Activated effector memory CD4-positive, alpha-beta T cell treated with anti-CD3 and anti-CD28 coated beads, Interleukin-2, amount 50 U/mL, for 16 hours (primary cell): ENCODE measurements at regions not wholly inside any gene's neighbourhood (a gene's known extent, or its start where the extent isn't known, plus 50 kb on each side); places are given as distances from the start of the nearest gene placed in this dataset.

Experiments used
- DNase-seq: peaks from one replicate; pipeline ENCODE4 v3.0.0-alpha.2; 2020

GRCh38 chr10:85256481-85256880 is 928.1 kb downstream of the CCSER2 start:
- DNase-seq = no peak

GRCh38 chr10:85259908-85260307 is 931.5 kb downstream of the CCSER2 start:
- DNase-seq = no peak

- no peak for DNase-seq
Measured at GRCh38 chr10:85262992-85263391, 934.6 kb downstream of the CCSER2 start.

GRCh38 chr10:85265121-85265520 is 936.7 kb downstream of the CCSER2 start:
- DNase-seq = no peak

- no peak for DNase-seq
Measured at GRCh38 chr10:85266808-85267207, 938.4 kb downstream of the CCSER2 start.

GRCh38 chr10:85280014-85280413 is 951.6 kb downstream of the CCSER2 start:
- no peak for DNase-seq

- DNase-seq = no peak
Measured at GRCh38 chr10:85284778-85285770, 956.7 kb downstream of the CCSER2 start.

- DNase-seq = no peak
Measured at GRCh38 chr10:85293483-85293882, 965.1 kb downstream of the CCSER2 start.

GRCh38 chr10:85311613-85312337 is 983.4 kb downstream of the CCSER2 start:
- DNase-seq = no peak

GRCh38 chr10:85315657-85316056 is 987.3 kb downstream of the CCSER2 start:
- DNase-seq = no peak

GRCh38 chr10:85316276-85316675 is 987.9 kb downstream of the CCSER2 start:
- no peak for DNase-seq

GRCh38 chr10:85317827-85318226 is 989.4 kb downstream of the CCSER2 start:
- DNase-seq = no peak

GRCh38 chr10:85318809-85319807 is 990.7 kb downstream of the CCSER2 start:
- DNase-seq = no peak

- DNase-seq = no peak
Measured at GRCh38 chr10:85319826-85320225, 991.4 kb downstream of the CCSER2 start.

- DNase-seq = no peak
Measured at GRCh38 chr10:85333594-85333993, 1005.2 kb downstream of the CCSER2 start.

GRCh38 chr10:85362401-85362800 is 1004.2 kb downstream of the GRID1 start:
- DNase-seq = no peak

- DNase-seq = no peak
Measured at GRCh38 chr10:85377029-85377806, 989.4 kb downstream of the GRID1 start.

GRCh38 chr10:85379338-85379737 is 987.3 kb downstream of the GRID1 start:
- DNase-seq = no peak

- no peak for DNase-seq
Measured at GRCh38 chr10:85400981-85401695, 965.5 kb downstream of the GRID1 start.

GRCh38 chr10:85402541-85402940 is 964.1 kb downstream of the GRID1 start:
- no peak for DNase-seq

- no peak for DNase-seq
Measured at GRCh38 chr10:85407088-85407487, 959.5 kb downstream of the GRID1 start.
